ENCODE measurements at regions not wholly inside any gene's neighbourhood (a gene's known extent, or its start where the extent isn't known, plus 50 kb on each side); places are given as distances from the start of the nearest gene placed in this dataset.

- Mint-ChIP-seq H3K4me3 (no peak overlapping the region), H3K9me3 (no peaks in the 10 kb centered on the region), H3K4me1 (peaks cover 8% of the 10 kb centered on the region), H3K27me3 (ENCODE audit: low read depth) (no peaks in the 10 kb centered on the region), H3K27ac (no peak overlapping the region), H3K36me3 (no peaks in the 10 kb centered on the region)
- DNase-seq (ENCODE audit: low spot score in 2 of 2, unreplicated experiment in 2 of 2) = no peak
- no peak for TF ChIP-seq CTCF (IDR thresholded peaks at IDR 0.05; ENCODE audit: unreplicated experiment)
These were observed 79.8 kb upstream of the ARID1B start for GRCh38 chr6:156697225-156697830.

GRCh38 chr6:156695742-156696141, 81.4 kb upstream of the ARID1B start:
- no peaks in the 10 kb centered on the region for H3K9me3 Mint-ChIP-seq

GRCh38 chr6:156694679-156695078, 82.5 kb upstream of the ARID1B start:
- no peaks in the 10 kb centered on the region for H3K36me3 Mint-ChIP-seq
- no peak for DNase-seq (ENCODE audit: low spot score in 2 of 2, unreplicated experiment in 2 of 2)
- no peaks in the 10 kb centered on the region for H3K27me3 Mint-ChIP-seq (ENCODE audit: low read depth)
- H3K4me3 Mint-ChIP-seq = no peak overlapping the region
- TF ChIP-seq CTCF (IDR thresholded peaks at IDR 0.05; ENCODE audit: unreplicated experiment) = no peak
- no peaks in the 10 kb centered on the region for H3K9me3 Mint-ChIP-seq
- no peak overlapping the region for H3K27ac Mint-ChIP-seq
- peaks cover 3% of the 10 kb centered on the region for H3K4me1 Mint-ChIP-seq

More at GRCh38 chr6:156695742-156696141, 81.4 kb upstream of the ARID1B start:
- no peak overlapping the region for H3K4me3 Mint-ChIP-seq
- no peak for TF ChIP-seq CTCF (IDR thresholded peaks at IDR 0.05; ENCODE audit: unreplicated experiment)
- no peaks in the 10 kb centered on the region for H3K36me3 Mint-ChIP-seq
- H3K27ac Mint-ChIP-seq = no peak overlapping the region
- H3K27me3 Mint-ChIP-seq (ENCODE audit: low read depth) = no peaks in the 10 kb centered on the region
- peaks cover 3% of the 10 kb centered on the region for H3K4me1 Mint-ChIP-seq
- no peak for DNase-seq (ENCODE audit: low spot score in 2 of 2, unreplicated experiment in 2 of 2)

- no peak for DNase-seq (ENCODE audit: low spot score in 2 of 2, unreplicated experiment in 2 of 2)
- H3K9me3 Mint-ChIP-seq = no peaks in the 10 kb centered on the region
- H3K4me3 Mint-ChIP-seq = no peak overlapping the region
- no peak for TF ChIP-seq CTCF (IDR thresholded peaks at IDR 0.05; ENCODE audit: unreplicated experiment)
- peaks cover 6% of the 10 kb centered on the region for H3K4me1 Mint-ChIP-seq
- no peak overlapping the region for H3K27ac Mint-ChIP-seq
- no peaks in the 10 kb centered on the region for H3K27me3 Mint-ChIP-seq (ENCODE audit: low read depth)
- no peaks in the 10 kb centered on the region for H3K36me3 Mint-ChIP-seq
These were observed 86.2 kb upstream of the ARID1B start for GRCh38 chr6:156691018-156691417.

GRCh38 chr6:156689656-156690055, 87.5 kb upstream of the ARID1B start:
- Mint-ChIP-seq H3K27ac (no peak overlapping the region), H3K9me3 (no peaks in the 10 kb centered on the region), H3K4me3 (no peak overlapping the region), H3K27me3 (ENCODE audit: low read depth) (no peaks in the 10 kb centered on the region), H3K4me1 (peaks cover 11% of the 10 kb centered on the region), H3K36me3 (no peaks in the 10 kb centered on the region)
- no peak for DNase-seq (ENCODE audit: low spot score in 2 of 2, unreplicated experiment in 2 of 2)
- no peak for TF ChIP-seq CTCF (IDR thresholded peaks at IDR 0.05; ENCODE audit: unreplicated experiment)

GRCh38 chr6:156688620-156688971, 88.6 kb upstream of the ARID1B start:
- TF ChIP-seq CTCF (IDR thresholded peaks at IDR 0.05; ENCODE audit: unreplicated experiment) = no peak
- no peaks in the 10 kb centered on the region for H3K9me3 Mint-ChIP-seq
- peaks cover 11% of the 10 kb centered on the region for H3K4me1 Mint-ChIP-seq
- peak overlapping the region; percentile 82 for H3K4me3 Mint-ChIP-seq
- H3K36me3 Mint-ChIP-seq = no peaks in the 10 kb centered on the region
- DNase-seq (ENCODE audit: low spot score in 2 of 2, unreplicated experiment in 2 of 2) = no peak
- H3K27ac Mint-ChIP-seq = peak overlapping the region; percentile 94
- no peaks in the 10 kb centered on the region for H3K27me3 Mint-ChIP-seq (ENCODE audit: low read depth)

All from mesothelial cell of epicardium (in vitro differentiated cells).